A673 (cell line): ENCODE measurements at regions not wholly inside any gene's neighbourhood (a gene's known extent, or its start where the extent isn't known, plus 50 kb on each side); places are given as distances from the start of the nearest gene placed in this dataset.
"Not testable (repeated sequence)": the region's sequence is repeated elsewhere in the genome, so short reads cannot be mapped to it uniquely, and the experiment has no call there.

ENCODE experiments used
- BruUV-seq: library from RNA; stranded (reverse); fragments of 400-500 nt; replicated peaks from 2 replicates; lab custom pipeline; 2021; lab: Mats Ljungman, UMichigan
- CTCF ChIA-PET: fragments of 300-600 bp; sonication (Branson Sonifier 250); formaldehyde crosslinking; loops from one replicate; lab custom pipeline; 2022; ENCODE audit warnings: antibody characterized with exemption; lab: Charles Lee
- POLR2A ChIA-PET: fragments of 300-600 bp; sonication (Branson Sonifier 250); formaldehyde crosslinking; loops from one replicate; lab custom pipeline; 2022; ENCODE audit warnings: antibody characterized with exemption; ENCODE audit not compliant: low non-redundant PET; lab: Charles Lee
- DNase-seq: peaks from one replicate; pipeline ENCODE4 v3.0.0-alpha.2; 2015; ENCODE audit warnings: low spot score
- H3K27ac ChIP-seq: fragments of 200-600 bp; sonication (generic); 2 replicates; pipeline ENCODE4 v1.5.1; 2016; ENCODE audit warnings: mixed run types, low read depth, mild to moderate bottlenecking, mixed read lengths, antibody characterized with exemption, low read length; ENCODE audit not compliant: poor library complexity, severe bottlenecking
- H3K27me3 ChIP-seq: fragments of 200-600 bp; sonication (generic); replicated peaks from 2 replicates; pipeline ENCODE4 v1.6.1; 2017; ENCODE audit warnings: mixed run types, low read depth, mild to moderate bottlenecking, mixed read lengths, antibody characterized with exemption, low read length; ENCODE audit not compliant: insufficient read depth, poor library complexity
- H3K36me3 ChIP-seq: fragments of 200-600 bp; sonication (generic); 2 replicates; pipeline ENCODE4 v1.6.1; 2016; ENCODE audit warnings: mixed run types, mild to moderate bottlenecking, mixed read lengths, antibody characterized with exemption, low read length; ENCODE audit not compliant: insufficient read depth, poor library complexity, severe bottlenecking
- H3K4me1 ChIP-seq: fragments of 200-600 bp; sonication (generic); 2 replicates; pipeline ENCODE4 v1.6.1; 2017; ENCODE audit warnings: mixed run types, mild to moderate bottlenecking, mixed read lengths, antibody characterized with exemption, low read length; ENCODE audit not compliant: insufficient read depth, poor library complexity, severe bottlenecking
- H3K4me3 ChIP-seq: fragments of 200-600 bp; sonication (generic); 2 replicates; pipeline ENCODE4 v1.5.1; 2016; ENCODE audit warnings: low read depth, mixed run types, mild to moderate bottlenecking, mixed read lengths, low read length; ENCODE audit not compliant: poor library complexity, severe bottlenecking
- H3K9me3 ChIP-seq: fragments of 200-600 bp; sonication (generic); 2 replicates; pipeline ENCODE4 v1.6.1; 2016; ENCODE audit warnings: mixed run types, low read depth, mild to moderate bottlenecking, mixed read lengths, antibody characterized with exemption, low read length; ENCODE audit not compliant: poor library complexity, severe bottlenecking
- EZH2 ChIP-seq: fragments of 200-600 bp; sonication (generic); IDR thresholded peaks from 2 replicates; pipeline ENCODE4 v1.6.1; 2017; ENCODE audit warnings: borderline replicate concordance, low read depth, mild to moderate bottlenecking, mixed read lengths, antibody characterized with exemption, low read length; ENCODE audit not compliant: poor library complexity, severe bottlenecking
- intact Hi-C: fragments of 100-400 bp; cut with micrococcal nuclease; formaldehyde crosslinking; loops from one replicate; pipeline ENCODE4 v1.10.0; 2022; ENCODE audit not compliant: unreplicated experiment
- TF ChIP-seq, protein P1 (sequence below): fragments of 300-800, 200-600 bp; sonication (generic); conservative IDR thresholded peaks from 2 replicates; pipeline ENCODE4 v1.5.1; 2017; ENCODE audit warnings: low read depth, mild to moderate bottlenecking, antibody characterized with exemption, low read length, moderate library complexity, mixed read lengths

DNA sequence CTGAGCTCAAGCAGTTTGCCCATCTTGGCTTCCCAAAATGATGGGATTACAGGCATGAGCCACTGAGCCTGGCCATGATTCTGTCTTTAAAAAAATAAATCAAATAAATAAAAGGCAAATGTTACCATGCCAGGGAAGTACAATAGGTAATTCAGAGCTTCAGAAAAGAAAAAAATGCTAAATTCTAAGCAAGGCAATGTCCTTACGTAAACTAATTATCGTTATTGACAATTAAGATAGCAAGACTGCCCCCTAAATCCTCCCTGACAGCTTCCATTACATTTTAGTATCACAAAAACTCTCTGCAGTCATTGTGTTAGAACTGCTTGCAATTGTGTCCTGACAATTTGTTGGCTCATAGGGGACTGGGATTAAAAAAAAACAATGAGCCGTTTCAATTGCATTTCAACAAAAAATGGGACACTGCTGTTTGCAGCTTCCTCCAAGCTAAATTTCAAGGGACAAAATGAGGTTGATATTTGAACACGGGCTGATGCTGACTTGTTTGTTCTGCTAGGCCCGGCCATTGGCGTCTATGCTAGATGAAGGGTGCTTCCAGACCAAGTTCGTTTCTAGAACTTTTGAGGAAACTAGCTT lies 88.9 kb downstream of the MOGAT1 start:
- H3K9me3 ChIP-seq: no peaks in the 10 kb centered on the region
- no peak for DNase-seq
- POLR2A ChIA-PET: no interaction called here
- no TSS peak for BruUV-seq
- no peak overlapping the region for H3K4me3 ChIP-seq
- H3K27ac ChIP-seq: no peak overlapping the region
- TF ChIP-seq EZH2: no peak
- TF ChIP-seq, protein P1, sequence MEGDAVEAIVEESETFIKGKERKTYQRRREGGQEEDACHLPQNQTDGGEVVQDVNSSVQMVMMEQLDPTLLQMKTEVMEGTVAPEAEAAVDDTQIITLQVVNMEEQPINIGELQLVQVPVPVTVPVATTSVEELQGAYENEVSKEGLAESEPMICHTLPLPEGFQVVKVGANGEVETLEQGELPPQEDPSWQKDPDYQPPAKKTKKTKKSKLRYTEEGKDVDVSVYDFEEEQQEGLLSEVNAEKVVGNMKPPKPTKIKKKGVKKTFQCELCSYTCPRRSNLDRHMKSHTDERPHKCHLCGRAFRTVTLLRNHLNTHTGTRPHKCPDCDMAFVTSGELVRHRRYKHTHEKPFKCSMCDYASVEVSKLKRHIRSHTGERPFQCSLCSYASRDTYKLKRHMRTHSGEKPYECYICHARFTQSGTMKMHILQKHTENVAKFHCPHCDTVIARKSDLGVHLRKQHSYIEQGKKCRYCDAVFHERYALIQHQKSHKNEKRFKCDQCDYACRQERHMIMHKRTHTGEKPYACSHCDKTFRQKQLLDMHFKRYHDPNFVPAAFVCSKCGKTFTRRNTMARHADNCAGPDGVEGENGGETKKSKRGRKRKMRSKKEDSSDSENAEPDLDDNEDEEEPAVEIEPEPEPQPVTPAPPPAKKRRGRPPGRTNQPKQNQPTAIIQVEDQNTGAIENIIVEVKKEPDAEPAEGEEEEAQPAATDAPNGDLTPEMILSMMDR: no peak
- CTCF ChIA-PET: no interaction called here
- no peaks in the 10 kb centered on the region for H3K36me3 ChIP-seq
- no peaks in the 10 kb centered on the region for H3K4me1 ChIP-seq
- H3K27me3 ChIP-seq: no peaks in the 10 kb centered on the region
- intact Hi-C loops: no loop called here

GRCh38 chr2:222761888-222762287 lies 90.4 kb downstream of the MOGAT1 start:
- H3K4me3 ChIP-seq: no peak overlapping the region
- no TSS peak for BruUV-seq
- TF ChIP-seq, protein P1: no peak
- no peak for TF ChIP-seq EZH2
- H3K36me3 ChIP-seq: no peaks in the 10 kb centered on the region
- POLR2A ChIA-PET: no interaction called here
- H3K27me3 ChIP-seq: no peaks in the 10 kb centered on the region
- DNase-seq: no peak
- no peaks in the 10 kb centered on the region for H3K4me1 ChIP-seq
- no peak overlapping the region for H3K27ac ChIP-seq
- intact Hi-C loops: no loop called here
- no peaks in the 10 kb centered on the region for H3K9me3 ChIP-seq
- CTCF ChIA-PET: no interaction called here

GRCh38 chr2:222762342-222762741 lies 90.9 kb downstream of the MOGAT1 start:
- Histone ChIP-seq H3K4me3 (no peak overlapping the region), H3K9me3 (no peaks in the 10 kb centered on the region), H3K36me3 (no peaks in the 10 kb centered on the region), H3K4me1 (no peaks in the 10 kb centered on the region), H3K27me3 (no peaks in the 10 kb centered on the region), H3K27ac (no peak overlapping the region)
- DNase-seq: no peak
- ChIA-PET POLR2A (no interaction called here), CTCF (no interaction called here)
- intact Hi-C loops: no loop called here
- no peak for TF ChIP-seq EZH2
- TF ChIP-seq, protein P1: no peak
- BruUV-seq: no TSS peak

DNA sequence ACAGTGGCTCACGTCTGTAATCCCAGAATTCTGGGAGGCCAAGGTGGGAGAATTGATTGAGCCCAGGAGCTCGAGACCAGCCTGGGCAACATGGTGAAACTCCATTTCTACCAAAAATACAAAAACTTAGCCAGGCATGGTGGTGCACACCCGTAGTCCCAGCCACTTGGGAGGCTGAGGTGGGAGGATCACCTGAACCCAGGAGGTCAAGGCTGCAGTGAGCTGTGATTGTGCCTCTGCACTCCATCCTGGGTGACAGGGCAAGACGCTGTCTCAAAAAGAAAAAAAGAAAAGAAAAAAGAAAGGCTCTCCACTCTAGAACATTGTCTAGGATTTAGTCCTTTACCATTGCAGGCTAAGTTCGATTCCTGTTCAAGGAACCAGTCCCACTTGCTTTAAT lies 94.4 kb downstream of the MOGAT1 start:
- H3K36me3 ChIP-seq, CTCF ChIA-PET, POLR2A ChIA-PET, BruUV-seq, H3K9me3 ChIP-seq, H3K4me1 ChIP-seq, DNase-seq, H3K4me3 ChIP-seq, H3K27me3 ChIP-seq, H3K27ac ChIP-seq, intact Hi-C loops: not testable (repeated sequence)

GRCh38 chr2:222768019-222768418 lies 92.8 kb upstream of the ACSL3 start:
- H3K27ac ChIP-seq, H3K27me3 ChIP-seq, H3K4me1 ChIP-seq, intact Hi-C loops, H3K9me3 ChIP-seq, POLR2A ChIA-PET, CTCF ChIA-PET, DNase-seq, BruUV-seq, H3K36me3 ChIP-seq, H3K4me3 ChIP-seq: not testable (repeated sequence)
